GM18502 (cell line): ENCODE measurements at regions not wholly inside any gene's neighbourhood (a gene's known extent, or its start where the extent isn't known, plus 50 kb on each side); places are given as distances from the start of the nearest gene placed in this dataset.

Experiments
- ATAC-seq: cut with Tn5 transposase; IDR thresholded peaks from one replicate; pipeline ENCODE4 v1.9.1; 2021; ENCODE audit warnings: mild to moderate bottlenecking; ENCODE audit not compliant: unreplicated experiment, poor library complexity

- no peak for ATAC-seq
These were observed 49.9 kb downstream of the CHRM3 start for GRCh38 chr1:239436286-239436685.

- no peak for ATAC-seq
These were observed 51.5 kb downstream of the CHRM3 start for GRCh38 chr1:239437822-239438221.

- ATAC-seq = no peak
These were observed 52.5 kb downstream of the CHRM3 start for GRCh38 chr1:239438891-239439290.

- ATAC-seq = no peak
These were observed 57.0 kb downstream of the CHRM3 start for GRCh38 chr1:239443361-239443760.

GRCh38 chr1:239446611-239447010 is 60.2 kb downstream of the CHRM3 start:
- ATAC-seq = no peak

- no peak for ATAC-seq
These were observed 62.5 kb downstream of the CHRM3 start for GRCh38 chr1:239448911-239449310.

GRCh38 chr1:239455743-239456142 is 69.4 kb downstream of the CHRM3 start:
- no peak for ATAC-seq

GRCh38 chr1:239456788-239457187 is 70.4 kb downstream of the CHRM3 start:
- no peak for ATAC-seq

- peak; percentile 84 for ATAC-seq
These were observed 71.2 kb downstream of the CHRM3 start for GRCh38 chr1:239457491-239458143.

- ATAC-seq = peak; percentile 60
These were observed 71.8 kb downstream of the CHRM3 start for GRCh38 chr1:239458144-239458500.

- ATAC-seq = no peak
These were observed 81.4 kb downstream of the CHRM3 start for GRCh38 chr1:239467730-239468129.

GRCh38 chr1:239478069-239478468 is 91.7 kb downstream of the CHRM3 start:
- no peak for ATAC-seq

GRCh38 chr1:239483391-239483790 is 97.0 kb downstream of the CHRM3 start:
- ATAC-seq = no peak

GRCh38 chr1:239493811-239494414 is 107.5 kb downstream of the CHRM3 start:
- no peak for ATAC-seq

GRCh38 chr1:239505094-239505493 is 118.7 kb downstream of the CHRM3 start:
- ATAC-seq = no peak

- ATAC-seq = no peak
These were observed 121.5 kb downstream of the CHRM3 start for GRCh38 chr1:239507826-239508225.

GRCh38 chr1:239511875-239512274 is 125.5 kb downstream of the CHRM3 start:
- no peak for ATAC-seq

- no peak for ATAC-seq
These were observed 130.2 kb downstream of the CHRM3 start for GRCh38 chr1:239516579-239516978.

GRCh38 chr1:239526391-239526790 is 140.0 kb downstream of the CHRM3 start:
- no peak for ATAC-seq

- no peak for ATAC-seq
These were observed 140.8 kb downstream of the CHRM3 start for GRCh38 chr1:239527051-239527693.

GRCh38 chr1:239536165-239536849 is 149.9 kb downstream of the CHRM3 start:
- ATAC-seq = no peak
